ENCODE measurements at regions not wholly inside any gene's neighbourhood (a gene's known extent, or its start where the extent isn't known, plus 50 kb on each side); places are given as distances from the start of the nearest gene placed in this dataset.
"Not testable (repeated sequence)": the region's sequence is repeated elsewhere in the genome, so short reads cannot be mapped to it uniquely, and the experiment has no call there.

GRCh38 chr2:209299478-209299877 is 124.4 kb upstream of the MAP2 start:
- not testable (repeated sequence) for H3K9me2 ChIP-seq (ENCODE audit: insufficient read depth); DNase-seq (ENCODE audit: low spot score); H3K27me3 ChIP-seq (ENCODE audit: insufficient read depth); ATAC-seq; H2AFZ ChIP-seq; H4K20me1 ChIP-seq (replicated peaks; ENCODE audit: insufficient read depth)
- 0 out of 2 replicates have a peak, but pooled peaks have one; percentile 73 for TF ChIP-seq NANOG (IDR thresholded peaks at IDR 0.05; ENCODE audit: borderline replicate concordance)
- peak; percentile 72 for TF ChIP-seq POLR2AphosphoS5 (IDR thresholded peaks at IDR 0.05; ENCODE audit: low read depth)
- peaks cover 12% of the 10 kb centered on the region; the same call in 1 of the 2 replicates for H3F3A ChIP-seq (replicated peaks; ENCODE audit: low read depth)
- peaks cover 34% of the 10 kb centered on the region for H3K9me3 Mint-ChIP-seq
- peaks cover 68% of the 10 kb centered on the region for H3K79me2 ChIP-seq (replicated peaks; ENCODE audit: insufficient read depth)
- H3K4me1 Mint-ChIP-seq = peaks cover 51% of the 10 kb centered on the region
- H3K27me3 Mint-ChIP-seq (ENCODE audit: insufficient read depth, low read depth, poor library complexity) = peaks cover 42% of the 10 kb centered on the region
- H3K4me2 ChIP-seq = peak overlapping the region; percentile 77
- H3K36me3 Mint-ChIP-seq (ENCODE audit: low read depth) = peaks cover 50% of the 10 kb centered on the region
- peaks cover 33% of the 10 kb centered on the region for H3K36me3 ChIP-seq (ENCODE audit: insufficient read depth)
- H3K4me3 ChIP-seq = peak overlapping the region; percentile 93
- peaks cover 43% of the 10 kb centered on the region for H3K4me1 ChIP-seq (ENCODE audit: insufficient read depth)
- H3K4me3 Mint-ChIP-seq = peak overlapping the region; percentile 99
- peak overlapping the region; percentile 89 for H3K27ac ChIP-seq (ENCODE audit: low read depth)
- H3K27ac Mint-ChIP-seq = peak overlapping the region; percentile 99

GRCh38 chr2:209300766-209301165 is 123.1 kb upstream of the MAP2 start:
- peak overlapping the region; percentile 93 for H3K4me3 ChIP-seq
- not testable (repeated sequence) for H2AFZ ChIP-seq; H4K20me1 ChIP-seq (replicated peaks; ENCODE audit: insufficient read depth); H3K9me2 ChIP-seq (ENCODE audit: insufficient read depth); ATAC-seq; DNase-seq (ENCODE audit: low spot score); H3K27me3 ChIP-seq (ENCODE audit: insufficient read depth)
- H3K4me3 Mint-ChIP-seq = peak overlapping the region; percentile 99
- peaks cover 54% of the 10 kb centered on the region for H3K4me1 Mint-ChIP-seq
- H3F3A ChIP-seq (replicated peaks; ENCODE audit: low read depth) = peaks cover 20% of the 10 kb centered on the region
- peaks cover 49% of the 10 kb centered on the region for H3K4me1 ChIP-seq (ENCODE audit: insufficient read depth)
- peak overlapping the region; percentile 99 for H3K27ac Mint-ChIP-seq
- H3K27me3 Mint-ChIP-seq (ENCODE audit: insufficient read depth, low read depth, poor library complexity) = peaks cover 52% of the 10 kb centered on the region
- H3K79me2 ChIP-seq (replicated peaks; ENCODE audit: insufficient read depth) = peaks cover 60% of the 10 kb centered on the region
- peak overlapping the region; percentile 89 for H3K27ac ChIP-seq (ENCODE audit: low read depth)
- H3K4me2 ChIP-seq = peak overlapping the region; percentile 77
- peaks cover 44% of the 10 kb centered on the region for H3K36me3 ChIP-seq (ENCODE audit: insufficient read depth)
- peaks cover 38% of the 10 kb centered on the region for H3K9me3 Mint-ChIP-seq
- peaks cover 63% of the 10 kb centered on the region for H3K36me3 Mint-ChIP-seq (ENCODE audit: low read depth)

GRCh38 chr2:209305026-209305425 is 118.8 kb upstream of the MAP2 start:
- peaks cover 37% of the 10 kb centered on the region for H3F3A ChIP-seq (replicated peaks; ENCODE audit: low read depth)
- peak overlapping the region; percentile 99; the same call in 2 of the 3 replicates for H3K4me3 Mint-ChIP-seq
- TF ChIP-seq EZH2 (IDR thresholded peaks at IDR 0.05; ENCODE audit: low read depth, unreplicated experiment) (no peak), EZH2phosphoT487 (IDR thresholded peaks at IDR 0.05; ENCODE audit: unreplicated experiment) (no peak), NANOG (IDR thresholded peaks at IDR 0.05; ENCODE audit: borderline replicate concordance) (peak; percentile 77; the same call in 1 of the 2 replicates), CTCF (conservative IDR thresholded peaks at IDR 0.05; ENCODE audit: low read depth in 2 of 2) (no peak), JUNB (IDR thresholded peaks at IDR 0.05; ENCODE audit: unreplicated experiment) (no peak), POLR2AphosphoS5 (IDR thresholded peaks at IDR 0.05; ENCODE audit: low read depth) (peak; percentile 25; the same call in 1 of the 2 replicates), CREB1 (CRISPR knock-in tag; IDR thresholded peaks at IDR 0.05; ENCODE audit: low read depth) (no peak)
- H4K20me1 ChIP-seq (replicated peaks; ENCODE audit: insufficient read depth) = peaks cover 8% of the 10 kb centered on the region; the same call in 1 of the 2 replicates
- H3K4me2 ChIP-seq = peak overlapping the region; percentile 75
- peak; percentile 19 for ATAC-seq
- no peaks in the 10 kb centered on the region for H3K27me3 ChIP-seq (ENCODE audit: insufficient read depth)
- H3K27ac ChIP-seq (ENCODE audit: low read depth) = peak overlapping the region; percentile 95
- peaks cover 37% of the 10 kb centered on the region for H3K9me3 Mint-ChIP-seq
- peaks cover 52% of the 10 kb centered on the region for H3K36me3 ChIP-seq (ENCODE audit: insufficient read depth)
- peaks cover 4% of the 10 kb centered on the region; the same call in 1 of the 2 replicates for H3K9me2 ChIP-seq (ENCODE audit: insufficient read depth)
- H3K4me1 ChIP-seq (ENCODE audit: insufficient read depth) = peaks cover 24% of the 10 kb centered on the region
- H2AFZ ChIP-seq = no peak overlapping the region
- peaks cover 97% of the 10 kb centered on the region for H3K36me3 Mint-ChIP-seq (ENCODE audit: low read depth)
- peak overlapping the region; percentile 51 for H3K4me3 ChIP-seq
- H3K79me2 ChIP-seq (replicated peaks; ENCODE audit: insufficient read depth) = peaks cover 41% of the 10 kb centered on the region
- H3K27me3 Mint-ChIP-seq (ENCODE audit: insufficient read depth, low read depth, poor library complexity) = peaks cover 65% of the 10 kb centered on the region
- peak; percentile 52 for DNase-seq (ENCODE audit: low spot score)
- H3K27ac Mint-ChIP-seq = peak overlapping the region; percentile 95; the same call in 1 of the 2 replicates
- peaks cover 52% of the 10 kb centered on the region for H3K4me1 Mint-ChIP-seq
